ENCODE measurements at regions not wholly inside any gene's neighbourhood (a gene's known extent, or its start where the extent isn't known, plus 50 kb on each side); places are given as distances from the start of the nearest gene placed in this dataset.

GRCh38 chr7:52909935-52910334 lies 125.5 kb upstream of the POM121L12 start:
- no peak for TF ChIP-seq CTCF (IDR thresholded peaks at IDR 0.05)
- TF ChIP-seq POLR2A (IDR thresholded peaks at IDR 0.05) = no peak
- H3K27me3 ChIP-seq = no peaks in the 10 kb centered on the region
- WGBS, 2 donors = 46 to 58% methylated on average over 1 of the region's 1 CpG
- H3K4me1 ChIP-seq = no peaks in the 10 kb centered on the region
- H3K9me3 ChIP-seq = no peaks in the 10 kb centered on the region
- ATAC-seq (no peak), DNase-seq (no peak)
- H3K4me3 ChIP-seq = no peak overlapping the region
- H3K36me3 ChIP-seq (replicated peaks in 1 of 2; ENCODE audit: insufficient read depth in 1 of 2, low read depth in 2 of 2) = no peaks in the 10 kb centered on the region
- no peak overlapping the region for H3K27ac ChIP-seq
- intact Hi-C loops (cut with DNase I) = no loop called here

- DNase-seq = no peak
- Histone ChIP-seq H3K9me3 (no peaks in the 10 kb centered on the region), H3K4me3 (no peak overlapping the region), H3K4me1 (no peaks in the 10 kb centered on the region), H3K36me3 (replicated peaks in 1 of 2; ENCODE audit: insufficient read depth in 1 of 2, low read depth in 2 of 2) (no peaks in the 10 kb centered on the region), H3K27ac (no peak overlapping the region), H3K27me3 (no peaks in the 10 kb centered on the region)
- no peak for ATAC-seq
- intact Hi-C loops (cut with DNase I) = no loop called here
- TF ChIP-seq POLR2A (IDR thresholded peaks at IDR 0.05) (no peak), CTCF (IDR thresholded peaks at IDR 0.05) (no peak)
These were observed 126.3 kb upstream of the POM121L12 start for GRCh38 chr7:52909131-52909530.

GRCh38 chr7:52897713-52898112 lies 137.7 kb upstream of the POM121L12 start:
- DNase-seq = no peak
- Histone ChIP-seq H3K27me3 (no peaks in the 10 kb centered on the region), H3K36me3 (replicated peaks in 1 of 2; ENCODE audit: insufficient read depth in 1 of 2, low read depth in 2 of 2) (no peaks in the 10 kb centered on the region), H3K27ac (no peak overlapping the region), H3K4me1 (no peaks in the 10 kb centered on the region), H3K4me3 (no peak overlapping the region), H3K9me3 (no peaks in the 10 kb centered on the region)
- TF ChIP-seq CTCF (IDR thresholded peaks at IDR 0.05) (no peak), POLR2A (IDR thresholded peaks at IDR 0.05) (no peak)
- ATAC-seq = no peak
- 69 to 79% methylated on average over 5 of the region's 5 CpGs for WGBS, 2 donors
- intact Hi-C loops (cut with DNase I) = no loop called here

- Histone ChIP-seq H3K4me1 (no peaks in the 10 kb centered on the region), H3K27me3 (no peaks in the 10 kb centered on the region), H3K9me3 (no peaks in the 10 kb centered on the region), H3K27ac (no peak overlapping the region), H3K36me3 (replicated peaks in 1 of 2; ENCODE audit: insufficient read depth in 1 of 2, low read depth in 2 of 2) (no peaks in the 10 kb centered on the region), H3K4me3 (no peak overlapping the region)
- 38 to 49% methylated on average over 5 of the region's 5 CpGs for WGBS, 2 donors
- DNase-seq (no peak), ATAC-seq (no peak)
- intact Hi-C loops (cut with DNase I) = no loop called here
- TF ChIP-seq CTCF (IDR thresholded peaks at IDR 0.05) (no peak), POLR2A (IDR thresholded peaks at IDR 0.05) (no peak)
These were observed 138.1 kb upstream of the POM121L12 start for GRCh38 chr7:52897288-52897687.

GRCh38 chr7:52877240-52877639 lies 158.2 kb upstream of the POM121L12 start:
- intact Hi-C loops (cut with DNase I) = no loop called here
- Histone ChIP-seq H3K4me1 (no peaks in the 10 kb centered on the region), H3K4me3 (no peak overlapping the region), H3K27ac (no peak overlapping the region), H3K9me3 (no peaks in the 10 kb centered on the region), H3K36me3 (replicated peaks in 1 of 2; ENCODE audit: insufficient read depth in 1 of 2, low read depth in 2 of 2) (no peaks in the 10 kb centered on the region), H3K27me3 (no peaks in the 10 kb centered on the region)
- no peak for TF ChIP-seq POLR2A (IDR thresholded peaks at IDR 0.05)
- TF ChIP-seq CTCF (IDR thresholded peaks at IDR 0.05) = no peak
- ATAC-seq (no peak), DNase-seq (no peak)
- 47 to 50% methylated on average over 2 of the region's 2 CpGs for WGBS, 2 donors

Measured in body of pancreas (tissue), 4 donors.